Germinal center (tissue), 1 donor: ENCODE measurements at regions not wholly inside any gene's neighbourhood (a gene's known extent, or its start where the extent isn't known, plus 50 kb on each side); places are given as distances from the start of the nearest gene placed in this dataset.
"Not testable (repeated sequence)": the region's sequence is repeated elsewhere in the genome, so short reads cannot be mapped to it uniquely, and the experiment has no call there.

Source experiments
- DNase-seq: peaks from one replicate; pipeline ENCODE4 v3.0.0; 2012; ENCODE audit warnings: mixed read lengths, low spot score

- DNase-seq = no peak
These were observed 633.4 kb upstream of the KCNMB2 start for GRCh38 chr3:177902876-177903275.

GRCh38 chr3:177904621-177905020 is 631.6 kb upstream of the KCNMB2 start:
- no peak for DNase-seq

GRCh38 chr3:177905173-177906125 is 630.8 kb upstream of the KCNMB2 start:
- no peak for DNase-seq

GRCh38 chr3:177906126-177906511 is 630.1 kb upstream of the KCNMB2 start:
- no peak for DNase-seq

GRCh38 chr3:177906578-177907229 is 629.5 kb upstream of the KCNMB2 start:
- no peak for DNase-seq

GRCh38 chr3:177909530-177909929 is 626.7 kb upstream of the KCNMB2 start:
- DNase-seq = not testable (repeated sequence)

GRCh38 chr3:177914224-177914623 is 622.0 kb upstream of the KCNMB2 start:
- DNase-seq = no peak

- DNase-seq = no peak
These were observed 619.8 kb upstream of the KCNMB2 start for GRCh38 chr3:177916461-177916860.

- DNase-seq = no peak
These were observed 618.9 kb upstream of the KCNMB2 start for GRCh38 chr3:177917234-177917861.

- no peak for DNase-seq
These were observed 615.1 kb upstream of the KCNMB2 start for GRCh38 chr3:177921153-177921552.

GRCh38 chr3:177924261-177924660 is 612.0 kb upstream of the KCNMB2 start:
- no peak for DNase-seq

- no peak for DNase-seq
These were observed 607.9 kb upstream of the KCNMB2 start for GRCh38 chr3:177928172-177928873.

- no peak for DNase-seq
These were observed 606.9 kb upstream of the KCNMB2 start for GRCh38 chr3:177929310-177929709.

GRCh38 chr3:177930771-177931170 is 605.5 kb upstream of the KCNMB2 start:
- no peak for DNase-seq

GRCh38 chr3:177931346-177931745 is 604.9 kb upstream of the KCNMB2 start:
- DNase-seq = no peak

GRCh38 chr3:177932346-177932745 is 603.9 kb upstream of the KCNMB2 start:
- DNase-seq = no peak

- no peak for DNase-seq
These were observed 603.2 kb upstream of the KCNMB2 start for GRCh38 chr3:177932750-177933660.

GRCh38 chr3:177934001-177934891 is 602.0 kb upstream of the KCNMB2 start:
- DNase-seq = no peak

GRCh38 chr3:177935047-177935446 is 601.2 kb upstream of the KCNMB2 start:
- DNase-seq = no peak

- no peak for DNase-seq
These were observed 599.5 kb upstream of the KCNMB2 start for GRCh38 chr3:177936721-177937120.
